Activated T-cell treated with anti-CD3 and anti-CD28 coated beads for 1 hour (primary cell): ENCODE measurements at regions not wholly inside any gene's neighbourhood (a gene's known extent, or its start where the extent isn't known, plus 50 kb on each side); places are given as distances from the start of the nearest gene placed in this dataset.
"Not testable (repeated sequence)": the region's sequence is repeated elsewhere in the genome, so short reads cannot be mapped to it uniquely, and the experiment has no call there.

ENCODE experiments used
- DNase-seq: peaks from one replicate; pipeline ENCODE4 v3.0.0-alpha.2; 2020; ENCODE audit warnings: low read depth

- DNase-seq = no peak
These were observed 186.0 kb upstream of the RAB6C start for GRCh38 chr2:129793431-129793902.

DNA sequence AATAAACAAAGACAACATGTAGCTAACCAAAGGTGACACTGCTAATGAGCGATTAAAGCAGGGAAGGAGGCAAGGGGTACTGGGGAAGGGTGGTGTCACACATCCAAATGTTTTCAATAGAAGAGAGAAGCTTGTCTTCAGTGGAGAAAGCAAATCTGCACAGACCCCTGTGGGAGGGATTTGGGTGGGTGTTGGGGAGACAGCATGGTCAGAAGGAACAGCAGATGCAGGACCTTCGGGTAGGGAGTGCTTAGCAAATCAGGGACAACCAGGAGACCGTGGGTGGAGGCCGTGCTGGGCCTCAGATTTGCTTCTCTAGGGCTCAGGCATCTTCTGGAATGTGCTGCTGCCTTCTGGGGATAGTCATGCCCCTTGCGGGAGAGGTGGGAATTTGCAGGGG lies 185.3 kb upstream of the RAB6C start:
- DNase-seq = no peak

- no peak for DNase-seq
These were observed 184.9 kb upstream of the RAB6C start for GRCh38 chr2:129794540-129794939.

GRCh38 chr2:129796225-129796624 lies 183.2 kb upstream of the RAB6C start:
- no peak for DNase-seq

DNA sequence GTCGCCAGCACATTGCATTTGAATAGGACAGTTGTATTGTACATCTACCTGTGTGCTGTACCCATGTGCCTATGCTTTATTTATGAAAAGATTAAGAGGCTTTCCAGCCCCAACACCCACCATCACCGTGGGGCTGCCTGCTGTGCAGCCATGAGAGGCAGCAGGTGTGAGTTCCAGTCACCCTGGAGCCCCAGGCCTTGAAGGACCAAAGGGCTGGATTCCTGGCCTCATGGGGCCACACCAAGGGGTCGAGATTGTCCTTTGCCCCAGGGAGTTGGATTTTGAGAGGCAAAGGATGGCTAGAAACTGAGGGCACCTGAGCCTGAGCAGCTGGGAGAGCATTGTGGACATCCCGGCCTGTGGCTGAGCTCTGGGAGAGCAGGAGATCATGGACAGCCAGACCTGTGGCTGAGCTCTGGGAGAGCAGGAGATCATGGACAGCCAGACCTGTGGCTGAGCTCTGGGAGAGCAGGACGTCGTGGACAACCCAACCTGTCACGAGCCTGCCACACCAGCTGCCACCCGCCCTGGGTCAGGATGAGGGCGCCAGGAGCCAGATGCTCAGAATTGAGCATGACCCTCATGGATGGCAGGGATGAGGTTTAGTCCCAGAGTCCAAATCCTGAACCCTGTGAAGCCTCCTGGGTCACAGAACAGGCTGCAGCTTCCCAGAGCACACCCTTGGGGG lies 182.5 kb upstream of the RAB6C start:
- DNase-seq = no peak

DNA sequence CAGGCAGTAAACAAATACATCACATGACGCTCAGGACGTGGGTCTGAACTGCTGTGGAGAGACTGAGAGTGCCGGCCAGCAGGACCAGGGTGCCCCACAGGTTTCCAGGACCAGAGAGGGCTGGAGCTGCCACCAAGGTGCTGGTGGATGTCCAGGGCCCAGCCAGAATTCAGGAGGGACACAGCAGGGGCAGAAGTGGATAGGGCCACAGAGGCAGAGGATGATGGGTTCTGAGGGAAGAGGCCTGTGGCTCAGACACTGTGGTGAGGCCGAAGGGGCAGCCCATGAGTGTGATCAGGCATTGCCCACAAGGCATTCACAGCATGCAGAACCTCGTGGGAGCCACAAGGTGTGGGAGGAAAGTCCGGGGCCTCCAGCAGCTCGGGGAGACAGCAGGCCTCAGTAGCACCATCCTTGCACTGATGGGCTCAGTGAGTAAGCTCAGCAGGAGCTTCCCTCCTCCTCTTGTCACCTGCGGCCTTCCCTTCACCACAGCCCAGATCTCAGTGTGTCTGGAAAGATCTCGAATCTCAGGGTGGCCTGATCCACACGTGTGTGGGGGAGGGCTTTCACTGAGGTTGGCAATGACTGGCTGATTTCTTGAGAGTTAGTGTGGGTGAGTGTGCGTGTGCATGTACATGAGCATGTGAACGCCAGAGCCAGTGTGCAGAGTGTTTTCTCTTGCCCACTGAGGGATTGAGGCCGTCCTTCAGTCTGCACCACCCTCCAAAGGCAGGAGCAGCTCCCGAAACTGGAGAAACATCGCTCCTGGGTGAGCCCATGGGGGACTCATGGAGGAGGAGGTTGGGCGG lies 181.8 kb upstream of the RAB6C start:
- DNase-seq = no peak

GRCh38 chr2:129798301-129798581 lies 181.2 kb upstream of the RAB6C start:
- DNase-seq = no peak

DNA sequence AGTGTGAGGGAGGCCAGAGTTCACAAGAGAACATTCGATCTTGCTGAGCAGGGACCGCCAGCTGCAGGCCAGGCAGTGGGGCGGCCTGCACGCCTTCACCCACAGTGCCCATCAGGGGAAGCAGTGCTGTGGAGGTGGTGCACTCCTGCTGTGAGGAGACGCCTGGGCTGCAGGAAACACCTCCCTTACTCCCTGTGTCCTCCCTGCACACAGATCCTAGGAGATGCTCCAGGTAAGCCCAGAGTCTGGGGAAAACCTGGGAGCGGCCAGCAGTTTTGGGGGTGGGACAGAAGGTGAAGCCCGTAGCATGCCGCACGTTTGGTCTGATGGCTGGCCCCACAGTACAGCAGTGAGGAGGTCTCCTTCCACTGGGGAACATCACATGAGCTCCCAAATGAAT lies 180.8 kb upstream of the RAB6C start:
- no peak for DNase-seq

GRCh38 chr2:129799036-129799958 lies 180.2 kb upstream of the RAB6C start:
- DNase-seq = no peak

DNA sequence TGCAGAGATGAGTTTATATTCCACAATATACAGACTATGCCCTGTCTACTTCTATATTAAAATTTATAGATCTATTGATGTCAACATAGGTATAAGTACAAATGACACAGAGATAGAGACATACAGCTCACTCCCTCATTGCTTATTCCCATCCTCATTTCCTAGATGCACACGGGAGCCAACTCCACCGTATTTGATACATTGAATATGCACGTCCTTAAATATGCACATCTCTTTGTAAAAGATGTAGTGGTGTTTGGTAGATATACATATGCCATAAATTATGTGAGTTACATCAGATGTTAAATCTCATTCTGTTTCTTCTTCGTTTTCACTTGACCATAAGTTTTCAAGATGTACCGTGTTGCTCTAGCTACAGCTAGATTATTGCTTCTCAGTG lies 179.2 kb upstream of the RAB6C start:
- DNase-seq = no peak

DNA sequence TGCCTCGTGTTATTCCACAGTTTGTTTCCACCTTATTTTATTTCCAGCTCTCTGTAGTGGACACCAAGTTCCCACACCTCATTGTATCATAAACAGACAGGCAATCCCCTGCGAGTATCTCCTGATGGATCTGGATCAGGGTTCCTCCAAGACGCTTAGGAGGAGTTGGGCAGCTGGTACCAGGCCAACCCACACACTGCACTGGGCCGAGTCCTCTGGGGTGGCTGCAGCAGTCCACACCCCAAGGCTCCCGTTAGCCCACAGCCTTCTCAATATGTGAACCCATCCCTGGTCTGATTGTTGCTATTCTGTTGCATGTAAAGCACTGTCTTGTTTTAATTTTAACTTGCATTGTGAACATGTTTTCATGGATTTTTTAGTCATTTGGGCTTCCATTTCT lies 178.8 kb upstream of the RAB6C start:
- no peak for DNase-seq

DNA sequence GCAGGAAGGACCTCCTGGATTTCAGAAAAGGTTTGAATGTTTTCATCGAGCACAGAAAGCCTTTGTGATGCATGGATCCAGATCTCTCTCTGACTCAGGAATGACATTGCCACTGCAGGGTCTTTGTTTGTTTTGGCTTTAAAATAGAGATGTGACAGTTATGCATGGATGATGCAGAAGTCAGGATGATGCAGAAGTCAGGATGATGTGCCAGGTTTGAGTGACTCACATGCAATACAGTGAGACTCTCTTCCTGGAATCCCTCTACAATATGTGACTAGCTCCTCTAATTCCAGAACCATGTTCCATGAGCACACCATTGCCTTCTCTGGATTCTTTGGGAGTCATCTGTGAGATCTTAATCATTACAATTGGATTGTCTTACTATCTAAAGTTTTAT lies 177.9 kb upstream of the RAB6C start:
- DNase-seq = no peak

- no peak for DNase-seq
These were observed 177.2 kb upstream of the RAB6C start for GRCh38 chr2:129802290-129802689.

- no peak for DNase-seq
These were observed 176.4 kb upstream of the RAB6C start for GRCh38 chr2:129803032-129803431.

DNA sequence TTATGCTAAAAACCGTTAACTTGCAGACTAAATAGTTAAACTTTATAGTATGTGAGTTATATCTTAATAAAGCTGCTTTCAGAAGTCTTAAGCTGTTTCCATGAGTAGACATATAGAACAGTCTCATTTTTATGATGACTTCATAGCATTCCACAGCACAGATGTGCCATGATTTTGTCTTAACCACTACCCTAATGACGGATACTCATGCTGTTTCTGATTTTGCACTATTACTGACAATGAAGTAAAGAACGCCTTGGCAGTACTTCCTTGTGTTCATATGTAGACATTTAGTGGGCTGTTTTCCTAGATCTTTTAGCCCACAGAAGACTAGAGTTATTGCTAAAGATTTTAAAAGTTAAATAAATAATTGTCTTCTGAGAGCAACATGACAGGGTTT lies 175.6 kb upstream of the RAB6C start:
- no peak for DNase-seq

- no peak for DNase-seq
These were observed 173.6 kb upstream of the RAB6C start for GRCh38 chr2:129805899-129806298.

DNA sequence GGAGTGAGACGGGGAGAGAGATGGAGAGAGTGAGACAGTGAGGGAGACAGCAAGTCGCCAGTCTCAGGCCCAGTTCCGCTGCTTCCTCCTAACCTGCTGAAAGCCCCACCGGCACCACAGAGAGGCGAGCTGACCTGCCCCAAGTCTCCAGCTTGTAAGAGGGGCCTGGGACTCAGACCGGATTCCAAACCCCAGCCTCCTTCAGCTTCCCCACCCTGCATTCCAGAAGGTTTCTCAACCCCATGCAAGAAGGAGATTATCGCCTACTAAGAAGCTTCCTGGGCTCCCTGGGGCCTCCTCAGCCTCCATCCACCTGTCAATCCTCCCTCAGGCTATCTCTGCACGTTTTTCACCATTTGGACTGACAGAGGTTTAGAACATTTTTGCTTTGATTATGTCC lies 173.1 kb upstream of the RAB6C start:
- no peak for DNase-seq

- DNase-seq = no peak
These were observed 172.5 kb upstream of the RAB6C start for GRCh38 chr2:129806990-129807389.

DNA sequence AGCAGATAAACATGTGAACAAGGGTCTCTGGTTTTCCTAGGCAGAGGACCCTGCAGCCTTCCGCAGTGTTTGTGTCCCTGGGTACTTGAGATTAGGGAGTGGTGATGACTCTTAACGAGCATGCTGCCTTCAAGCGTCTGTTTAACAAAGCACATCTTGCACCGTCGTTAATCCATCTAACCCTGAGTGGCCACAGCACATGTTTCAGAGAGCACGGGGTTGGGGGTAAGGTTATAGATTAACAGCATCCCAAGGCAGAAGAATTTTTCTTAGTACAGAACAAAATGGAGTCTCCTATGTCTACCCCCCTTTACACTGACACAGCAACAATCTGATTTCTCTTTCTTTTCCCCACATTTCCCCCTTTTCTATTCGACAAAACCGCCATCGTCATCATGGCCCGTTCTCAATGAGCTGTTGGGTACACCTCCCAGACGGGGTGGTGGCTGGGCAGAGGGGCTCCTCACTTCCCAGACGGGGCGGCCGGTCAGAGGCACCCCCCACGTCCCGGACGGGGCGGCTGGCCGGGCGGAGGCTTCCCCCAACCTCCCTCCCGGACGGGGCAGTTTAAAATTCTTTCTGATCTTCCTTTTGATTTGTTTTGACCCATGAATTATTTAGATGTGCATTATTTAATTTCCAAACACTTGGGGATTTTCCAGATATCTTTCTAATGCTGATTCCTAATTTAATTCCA lies 171.7 kb upstream of the RAB6C start:
- not testable (repeated sequence) for DNase-seq

- DNase-seq = no peak
These were observed 168.9 kb upstream of the RAB6C start for GRCh38 chr2:129810521-129810920.

DNA sequence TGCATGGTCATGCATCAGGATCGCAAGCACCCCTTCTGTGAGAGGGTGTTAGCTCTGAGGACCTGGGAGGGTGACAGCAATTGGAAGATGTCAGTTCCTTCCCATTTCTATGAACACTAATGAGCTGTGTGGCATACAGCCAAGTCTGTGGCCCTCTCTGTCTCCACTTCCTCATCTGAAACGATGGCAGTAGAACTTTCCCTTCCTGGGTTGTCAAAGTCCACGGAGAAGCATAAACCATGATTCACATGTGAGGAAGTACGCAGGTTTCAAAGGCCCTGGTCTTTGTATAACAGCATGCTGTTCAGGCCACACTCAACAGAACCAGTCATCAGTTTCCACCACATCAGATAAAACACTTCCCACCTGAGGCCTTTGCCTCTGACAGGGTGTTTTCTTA lies 167.4 kb upstream of the RAB6C start:
- no peak for DNase-seq

DNA sequence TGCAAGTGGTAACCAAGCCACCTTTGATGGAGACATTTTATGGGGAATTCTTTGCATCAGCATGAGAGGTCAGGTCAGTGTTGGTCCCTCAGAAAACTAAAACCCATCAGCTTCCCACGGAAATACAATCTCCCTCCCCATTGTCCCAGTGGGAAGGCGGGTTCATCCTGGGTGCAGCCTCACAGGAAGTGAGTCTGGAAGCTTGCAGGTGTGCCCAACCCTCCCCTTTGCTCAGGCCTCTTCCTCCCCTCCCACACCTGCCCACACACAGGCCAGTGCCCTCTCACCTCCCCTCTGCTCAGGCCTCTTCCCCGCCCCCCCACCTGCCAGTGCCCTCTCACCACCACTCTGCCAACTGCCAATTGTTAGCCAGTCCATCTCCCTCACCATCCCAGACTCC lies 166.8 kb upstream of the RAB6C start:
- no peak for DNase-seq
